NCI-H82 treated with DMSO at 0.1 percent for 48 hours (cell line): ENCODE measurements at regions not wholly inside any gene's neighbourhood (a gene's known extent, or its start where the extent isn't known, plus 50 kb on each side); places are given as distances from the start of the nearest gene placed in this dataset.
A peak's percentile ranks its signal among the peaks of the same experiment; 100 is the strongest.

ENCODE experiments used
- DNase-seq: peaks from one replicate; lab custom pipeline; 2025; ENCODE audit not compliant: unreplicated experiment; lab: John Stamatoyannopoulos, UW

GRCh38 chr2:82282111-82282882 is 1977.7 kb upstream of the LRRTM1 start:
- no peak for DNase-seq

- no peak for DNase-seq
Measured at GRCh38 chr2:82279367-82279766, 1974.8 kb upstream of the LRRTM1 start.

GRCh38 chr2:82278416-82278815 is 1973.9 kb upstream of the LRRTM1 start:
- no peak for DNase-seq

GRCh38 chr2:82275599-82275998 is 1971.0 kb upstream of the LRRTM1 start:
- no peak for DNase-seq

- DNase-seq, result no peak
Measured at GRCh38 chr2:82268446-82268845, 1963.9 kb upstream of the LRRTM1 start.

GRCh38 chr2:82260521-82260920 is 1956.0 kb upstream of the LRRTM1 start:
- DNase-seq, result no peak

- no peak for DNase-seq
Measured at GRCh38 chr2:82259551-82259950, 1955.0 kb upstream of the LRRTM1 start.

- peak; percentile 99 for DNase-seq
Measured at GRCh38 chr2:82257796-82258555, 1953.4 kb upstream of the LRRTM1 start.

GRCh38 chr2:82256983-82257632 is 1952.6 kb upstream of the LRRTM1 start:
- DNase-seq, result peak; percentile 73

- no peak for DNase-seq
Measured at GRCh38 chr2:82256288-82256687, 1951.7 kb upstream of the LRRTM1 start.

- DNase-seq, result no peak
Measured at GRCh38 chr2:82254728-82255127, 1950.2 kb upstream of the LRRTM1 start.

- no peak for DNase-seq
Measured at GRCh38 chr2:82246220-82246775, 1941.7 kb upstream of the LRRTM1 start.

- no peak for DNase-seq
Measured at GRCh38 chr2:82239176-82239575, 1934.6 kb upstream of the LRRTM1 start.

- DNase-seq, result no peak
Measured at GRCh38 chr2:82237994-82238662, 1933.6 kb upstream of the LRRTM1 start.

- no peak for DNase-seq
Measured at GRCh38 chr2:82234283-82234874, 1929.8 kb upstream of the LRRTM1 start.

GRCh38 chr2:82233806-82234205 is 1929.3 kb upstream of the LRRTM1 start:
- no peak for DNase-seq

- DNase-seq, result no peak
Measured at GRCh38 chr2:82230406-82230805, 1925.9 kb upstream of the LRRTM1 start.

- DNase-seq, result no peak
Measured at GRCh38 chr2:82226441-82226840, 1921.9 kb upstream of the LRRTM1 start.

GRCh38 chr2:82224301-82224940 is 1919.9 kb upstream of the LRRTM1 start:
- no peak for DNase-seq

GRCh38 chr2:82215212-82215611 is 1910.7 kb upstream of the LRRTM1 start:
- no peak for DNase-seq
